NCI-H1436 (cell line): ENCODE measurements at regions not wholly inside any gene's neighbourhood (a gene's known extent, or its start where the extent isn't known, plus 50 kb on each side); places are given as distances from the start of the nearest gene placed in this dataset.

Experiments
- DNase-seq: peaks from one replicate; lab custom pipeline; 2025; lab: John Stamatoyannopoulos, UW

- no peak for DNase-seq
Measured at GRCh38 chr7:46011501-46011900, 90.4 kb upstream of the IGFBP3 start.

- DNase-seq = no peak
Measured at GRCh38 chr7:46011059-46011458, 90.0 kb upstream of the IGFBP3 start.

- DNase-seq = no peak
Measured at GRCh38 chr7:46009211-46009610, 88.1 kb upstream of the IGFBP3 start.

GRCh38 chr7:46007990-46008643 is 87.0 kb upstream of the IGFBP3 start:
- DNase-seq = no peak

GRCh38 chr7:46007194-46007593 is 86.1 kb upstream of the IGFBP3 start:
- no peak for DNase-seq

- DNase-seq = no peak
Measured at GRCh38 chr7:46006723-46007122, 85.7 kb upstream of the IGFBP3 start.

GRCh38 chr7:46006212-46006611 is 85.1 kb upstream of the IGFBP3 start:
- no peak for DNase-seq

GRCh38 chr7:46004965-46005364 is 83.9 kb upstream of the IGFBP3 start:
- no peak for DNase-seq

GRCh38 chr7:46003896-46004875 is 83.1 kb upstream of the IGFBP3 start:
- no peak for DNase-seq

GRCh38 chr7:46003161-46003560 is 82.1 kb upstream of the IGFBP3 start:
- no peak for DNase-seq

GRCh38 chr7:46000513-46000912 is 79.4 kb upstream of the IGFBP3 start:
- DNase-seq = no peak

- no peak for DNase-seq
Measured at GRCh38 chr7:45999541-45999940, 78.5 kb upstream of the IGFBP3 start.

- DNase-seq = no peak
Measured at GRCh38 chr7:45998506-45998905, 77.4 kb upstream of the IGFBP3 start.

GRCh38 chr7:45993621-45994020 is 72.5 kb upstream of the IGFBP3 start:
- no peak for DNase-seq

- no peak for DNase-seq
Measured at GRCh38 chr7:45992826-45993225, 71.8 kb upstream of the IGFBP3 start.

- no peak for DNase-seq
Measured at GRCh38 chr7:45990276-45990675, 69.2 kb upstream of the IGFBP3 start.

GRCh38 chr7:45988405-45989057 is 67.5 kb upstream of the IGFBP3 start:
- DNase-seq = no peak

GRCh38 chr7:45987521-45988290 is 66.6 kb upstream of the IGFBP3 start:
- DNase-seq = no peak

- no peak for DNase-seq
Measured at GRCh38 chr7:45986355-45987298, 65.6 kb upstream of the IGFBP3 start.

- no peak for DNase-seq
Measured at GRCh38 chr7:45985902-45986301, 64.8 kb upstream of the IGFBP3 start.
